K562 (cell line): ENCODE measurements at regions not wholly inside any gene's neighbourhood (a gene's known extent, or its start where the extent isn't known, plus 50 kb on each side); places are given as distances from the start of the nearest gene placed in this dataset.

ENCODE experiments used
- ATAC-seq: fragments of 200-7000 bp; cut with Tn5 transposase; 3 replicates; pipeline ENCODE4 v1.9.1; 2020; ENCODE audit warnings: moderate library complexity
- BruUV-seq: library from RNA; stranded (reverse); fragments of 400-500 nt; replicated peaks from 2 replicates; lab custom pipeline; 2021; lab: Mats Ljungman, UMichigan
- CTCF ChIA-PET: fragments of 300-600 bp; formaldehyde crosslinking; extraction: SDS; loops from one replicate; lab custom pipeline; 2021; ENCODE audit warnings: low intra/inter-chr PET ratio; lab: Yijun Ruan, JAX
- POLR2A ChIA-PET: fragments of 300-600, 350-650 bp; sonication (Branson Sonifier 250); formaldehyde crosslinking; extraction: SDS; loops from one replicate; lab custom pipeline; 2021; ENCODE audit warnings: antibody characterized with exemption, inconsistent platforms; lab: Yijun Ruan, JAX
- DNase-seq, 4 experiments: peaks; one replicate each; pipeline versions ENCODE4 v3.0.0 to v3.0.0-alpha.2; 2011 to 2018; ENCODE audit warnings: low spot score in 3 of 4, mixed read lengths in 3 of 4; ENCODE audit errors: extremely low read depth in 1 of 4
- FAIRE-seq: peaks from 2 replicates; lab custom pipeline; 2011; peaks lifted over from hg19 to GRCh38; lab: Jason Lieb, UNC
- H2AFZ ChIP-seq: 2 replicates; pipeline ENCODE4 v1.6.0; 2011; ENCODE audit warnings: low read depth, low read length, control low read depth, inconsistent platforms
- H3K27ac ChIP-seq: fragments of 200-600 bp; 3 replicates; pipeline ENCODE4 v1.8.0; 2011; ENCODE audit warnings: low read depth, mild to moderate bottlenecking, control low read depth, inconsistent platforms, low read length, moderate library complexity, mixed read lengths; ENCODE audit errors: extremely low read depth
- H3K27me3 ChIP-seq, 2 experiments: fragments of 300-600 bp in 1 of 2; 2 replicates in 1 of 2; 3 replicates in 1 of 2; pipeline versions ENCODE4 v1.6.0 to v1.8.0; 2011; ENCODE audit warnings: inconsistent platforms in 2 of 2, low read length in 2 of 2, mild to moderate bottlenecking in 1 of 2, mixed read lengths in 1 of 2, moderate library complexity in 1 of 2; ENCODE audit not compliant: control insufficient read depth in 2 of 2, insufficient read depth in 2 of 2
- H3K36me3 ChIP-seq: fragments of 300-600 bp; 3 replicates; pipeline ENCODE4 v1.8.0; 2011; ENCODE audit warnings: mild to moderate bottlenecking, low read length, inconsistent platforms; ENCODE audit not compliant: control insufficient read depth, insufficient read depth
- H3K4me1 ChIP-seq, 2 experiments: fragments of 200-600 bp in 1 of 2; replicated peaks in 1 of 2; 2 replicates in 1 of 2; 3 replicates in 1 of 2; pipeline versions ENCODE4 v1.5.1 to v1.8.0; 2011; ENCODE audit warnings: inconsistent platforms in 2 of 2, low read length in 2 of 2, mild to moderate bottlenecking in 1 of 2, mixed read lengths in 1 of 2, moderate library complexity in 1 of 2; ENCODE audit not compliant: control insufficient read depth in 2 of 2, insufficient read depth in 2 of 2
- H3K4me2 ChIP-seq: 2 replicates; pipeline ENCODE4 v1.6.1; 2011; ENCODE audit warnings: low read length, control low read depth, inconsistent platforms, mixed read lengths; ENCODE audit not compliant: insufficient read depth
- H3K4me3 ChIP-seq: fragments of 200-600 bp; sonication (generic), shearing (Covaris generic); 2 replicates; pipeline ENCODE4 v1.5.1; 2016; ENCODE audit warnings: control low read depth, inconsistent platforms
- H3K79me2 ChIP-seq: fragments of 200-600 bp; 3 replicates; pipeline ENCODE4 v1.8.0; 2011; ENCODE audit warnings: low read length, inconsistent platforms; ENCODE audit not compliant: control insufficient read depth, insufficient read depth
- H3K9ac ChIP-seq, 2 experiments: 2 replicates each; pipeline versions ENCODE4 v1.6.0 to v1.6.1; 2011; ENCODE audit warnings: low read depth in 2 of 2, low read length in 2 of 2, control low read depth in 1 of 2, inconsistent platforms in 1 of 2, mild to moderate bottlenecking in 1 of 2, mixed read lengths in 1 of 2; ENCODE audit not compliant: insufficient read depth in 1 of 2
- H3K9me1 ChIP-seq: one replicate; pipeline ENCODE4 v1.6.0; 2011; ENCODE audit warnings: inconsistent platforms, mild to moderate bottlenecking, low read length, moderate library complexity; ENCODE audit not compliant: control insufficient read depth, insufficient read depth
- H3K9me3 ChIP-seq: replicated peaks from 2 replicates; pipeline ENCODE4 v1.5.1; 2011; ENCODE audit warnings: low read depth, low read length, inconsistent platforms; ENCODE audit not compliant: control insufficient read depth, insufficient read depth
- H4K20me1 ChIP-seq: replicated peaks from 2 replicates; pipeline ENCODE4 v1.6.1; 2011; ENCODE audit warnings: low read length, inconsistent platforms, mixed read lengths; ENCODE audit not compliant: control insufficient read depth, insufficient read depth
- ARID1B ChIP-seq: fragments of 450-650 bp; IDR thresholded peaks from 2 replicates; pipeline ENCODE4 v1.6.1; 2016; ENCODE audit warnings: antibody characterized with exemption, mild to moderate bottlenecking, inconsistent platforms
- FOXA3 ChIP-seq, 2 experiments: fragments of 450-650 bp in 1 of 2; sonication (generic) in 1 of 2; formaldehyde crosslinking; IDR thresholded peaks in 1 of 2; conservative IDR thresholded peaks in 1 of 2; 2 replicates each; pipeline versions ENCODE4 v1.4.0 to v1.8.0; 2020 to 2022; ENCODE audit warnings: mild to moderate bottlenecking in 2 of 2, missing genetic modification reagents in 1 of 2
- GTF2A2 ChIP-seq: IDR thresholded peaks from 2 replicates; pipeline ENCODE4 v1.6.1; 2016; ENCODE audit warnings: mild to moderate bottlenecking, missing genetic modification characterization, missing compliant biosample characterization
- SREBF2 ChIP-seq: sonication (generic); formaldehyde crosslinking; IDR thresholded peaks from 2 replicates; pipeline ENCODE4 v1.4.0; 2020; ENCODE audit warnings: mild to moderate bottlenecking, missing genetic modification reagents
- YBX1 ChIP-seq: fragments of 450-650 bp; IDR thresholded peaks from 2 replicates; pipeline ENCODE4 v1.7.1; 2016; ENCODE audit warnings: mild to moderate bottlenecking
- WGBS: fragments of 100-300 bp; shearing (Covaris generic); methylation state at CpG from one replicate; pipeline ENCODE4 v1.1.6; 2016; ENCODE audit warnings: low coverage, mixed read lengths; ENCODE audit not compliant: insufficient coverage; ENCODE audit errors: missing lambda C conversion rate; 5-methylcytosine and 5-hydroxymethylcytosine counted together
- in situ Hi-C: fragments of 300-500 bp; cut with MboI; formaldehyde crosslinking; loops from 4 replicates; pipeline ENCODE4 v1.15.0; 2018; ENCODE audit warnings: inconsistent platforms, mixed read lengths
- intact Hi-C: fragments of 100-400 bp; cut with micrococcal nuclease; formaldehyde crosslinking; loops from 2 replicates; pipeline ENCODE4 v1.14.2; 2022
- TF ChIP-seq, protein P1 (sequence below), 2 experiments: fragments of 450-650 bp; formaldehyde crosslinking in 1 of 2; IDR thresholded peaks; 2 replicates each; pipeline versions ENCODE4 v1.4.0 to v1.6.1; 2014 to 2020; ENCODE audit warnings: mild to moderate bottlenecking in 2 of 2, borderline replicate concordance in 1 of 2, low read depth in 1 of 2
- TF ChIP-seq, protein P2 (sequence below): fragments of 450-650 bp; IDR thresholded peaks from 2 replicates; pipeline ENCODE4 v1.6.1; 2016; ENCODE audit warnings: missing biosample characterization, missing genetic modification characterization
- TF ChIP-seq, protein P3 (sequence below): fragments of 200-800 bp; sonication (Bioruptor generic); IDR thresholded peaks from 2 replicates; pipeline ENCODE4 v1.6.1; 2017; ENCODE audit warnings: missing genetic modification characterization, missing compliant biosample characterization
- TF ChIP-seq, protein P4 (sequence below): fragments of 250-450 bp; sonication (Bioruptor Pico); IDR thresholded peaks from 2 replicates; pipeline ENCODE4 v1.8.0; 2022; ENCODE audit warnings: inconsistent platforms, mild to moderate bottlenecking, moderate library complexity, borderline replicate concordance

DNA sequence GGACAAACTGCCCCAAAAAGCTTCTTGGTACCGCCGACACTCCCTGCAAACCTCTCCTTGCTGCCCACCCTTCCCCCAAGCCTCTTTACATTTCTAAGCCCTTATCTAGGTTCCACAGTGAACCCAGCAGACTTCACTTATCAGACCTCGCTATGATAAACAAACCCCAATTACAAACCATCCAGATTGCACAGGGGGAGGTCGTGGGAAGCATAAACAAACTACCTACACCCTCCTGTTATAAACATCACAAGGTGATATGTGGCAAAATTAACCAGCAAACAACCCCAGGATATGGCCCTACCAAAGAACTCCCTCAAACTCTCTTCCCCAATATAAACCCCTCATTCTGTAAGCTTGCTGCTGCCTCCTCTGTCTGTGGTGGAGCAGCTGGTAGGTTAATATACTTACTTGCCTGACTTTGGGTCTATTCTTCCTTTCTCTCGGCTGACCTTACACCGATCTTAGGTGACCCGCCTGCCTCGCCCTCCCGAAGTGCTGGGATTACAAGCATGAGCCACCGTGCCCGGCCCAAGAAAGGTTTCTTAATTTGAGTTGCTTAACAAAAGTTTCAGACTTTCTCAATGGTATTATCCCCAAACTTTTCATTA, 66.0 kb upstream of the TENM4 start:
- 4% methylated on average over 11 of the region's 11 CpGs for WGBS
- Histone ChIP-seq H3K27ac (no peak overlapping the region), H3K36me3 (no peaks in the 10 kb centered on the region), H3K4me1 (no peaks in the 10 kb centered on the region), H3K4me2 (no peak overlapping the region), H3K9ac (no peak overlapping the region), H2AFZ (no peak overlapping the region), H3K4me3 (no peak overlapping the region), H4K20me1 (no peaks in the 10 kb centered on the region), H3K9me3 (no peaks in the 10 kb centered on the region), H3K79me2 (no peaks in the 10 kb centered on the region), H3K9me1 (no peaks in the 10 kb centered on the region), H3K27me3 (no peaks in the 10 kb centered on the region)
- POLR2A ChIA-PET = no interaction called here
- in situ Hi-C loops = no loop called here
- no TSS peak for BruUV-seq
- intact Hi-C loops = no loop called here
- CTCF ChIA-PET = no interaction called here
- ATAC-seq = no peak
- FAIRE-seq = no peak
- DNase-seq = peak in 1 of 4 experiments; percentile 3
- no peak for TF ChIP-seq GTF2A2 (tag)
- no peak for TF ChIP-seq SREBF2
- TF ChIP-seq, protein P1, sequence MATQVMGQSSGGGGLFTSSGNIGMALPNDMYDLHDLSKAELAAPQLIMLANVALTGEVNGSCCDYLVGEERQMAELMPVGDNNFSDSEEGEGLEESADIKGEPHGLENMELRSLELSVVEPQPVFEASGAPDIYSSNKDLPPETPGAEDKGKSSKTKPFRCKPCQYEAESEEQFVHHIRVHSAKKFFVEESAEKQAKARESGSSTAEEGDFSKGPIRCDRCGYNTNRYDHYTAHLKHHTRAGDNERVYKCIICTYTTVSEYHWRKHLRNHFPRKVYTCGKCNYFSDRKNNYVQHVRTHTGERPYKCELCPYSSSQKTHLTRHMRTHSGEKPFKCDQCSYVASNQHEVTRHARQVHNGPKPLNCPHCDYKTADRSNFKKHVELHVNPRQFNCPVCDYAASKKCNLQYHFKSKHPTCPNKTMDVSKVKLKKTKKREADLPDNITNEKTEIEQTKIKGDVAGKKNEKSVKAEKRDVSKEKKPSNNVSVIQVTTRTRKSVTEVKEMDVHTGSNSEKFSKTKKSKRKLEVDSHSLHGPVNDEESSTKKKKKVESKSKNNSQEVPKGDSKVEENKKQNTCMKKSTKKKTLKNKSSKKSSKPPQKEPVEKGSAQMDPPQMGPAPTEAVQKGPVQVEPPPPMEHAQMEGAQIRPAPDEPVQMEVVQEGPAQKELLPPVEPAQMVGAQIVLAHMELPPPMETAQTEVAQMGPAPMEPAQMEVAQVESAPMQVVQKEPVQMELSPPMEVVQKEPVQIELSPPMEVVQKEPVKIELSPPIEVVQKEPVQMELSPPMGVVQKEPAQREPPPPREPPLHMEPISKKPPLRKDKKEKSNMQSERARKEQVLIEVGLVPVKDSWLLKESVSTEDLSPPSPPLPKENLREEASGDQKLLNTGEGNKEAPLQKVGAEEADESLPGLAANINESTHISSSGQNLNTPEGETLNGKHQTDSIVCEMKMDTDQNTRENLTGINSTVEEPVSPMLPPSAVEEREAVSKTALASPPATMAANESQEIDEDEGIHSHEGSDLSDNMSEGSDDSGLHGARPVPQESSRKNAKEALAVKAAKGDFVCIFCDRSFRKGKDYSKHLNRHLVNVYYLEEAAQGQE (IDR thresholded peaks at IDR 0.05; ENCODE audit: borderline replicate concordance) = no peak
- TF ChIP-seq, protein P1 (CRISPR knock-in tag; IDR thresholded peaks at IDR 0.05; ENCODE audit: low read depth) = no peak
- TF ChIP-seq, protein P2, sequence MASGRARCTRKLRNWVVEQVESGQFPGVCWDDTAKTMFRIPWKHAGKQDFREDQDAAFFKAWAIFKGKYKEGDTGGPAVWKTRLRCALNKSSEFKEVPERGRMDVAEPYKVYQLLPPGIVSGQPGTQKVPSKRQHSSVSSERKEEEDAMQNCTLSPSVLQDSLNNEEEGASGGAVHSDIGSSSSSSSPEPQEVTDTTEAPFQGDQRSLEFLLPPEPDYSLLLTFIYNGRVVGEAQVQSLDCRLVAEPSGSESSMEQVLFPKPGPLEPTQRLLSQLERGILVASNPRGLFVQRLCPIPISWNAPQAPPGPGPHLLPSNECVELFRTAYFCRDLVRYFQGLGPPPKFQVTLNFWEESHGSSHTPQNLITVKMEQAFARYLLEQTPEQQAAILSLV (tag) = no peak
- TF ChIP-seq, protein P3, sequence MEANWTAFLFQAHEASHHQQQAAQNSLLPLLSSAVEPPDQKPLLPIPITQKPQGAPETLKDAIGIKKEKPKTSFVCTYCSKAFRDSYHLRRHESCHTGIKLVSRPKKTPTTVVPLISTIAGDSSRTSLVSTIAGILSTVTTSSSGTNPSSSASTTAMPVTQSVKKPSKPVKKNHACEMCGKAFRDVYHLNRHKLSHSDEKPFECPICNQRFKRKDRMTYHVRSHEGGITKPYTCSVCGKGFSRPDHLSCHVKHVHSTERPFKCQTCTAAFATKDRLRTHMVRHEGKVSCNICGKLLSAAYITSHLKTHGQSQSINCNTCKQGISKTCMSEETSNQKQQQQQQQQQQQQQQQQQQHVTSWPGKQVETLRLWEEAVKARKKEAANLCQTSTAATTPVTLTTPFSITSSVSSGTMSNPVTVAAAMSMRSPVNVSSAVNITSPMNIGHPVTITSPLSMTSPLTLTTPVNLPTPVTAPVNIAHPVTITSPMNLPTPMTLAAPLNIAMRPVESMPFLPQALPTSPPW (CRISPR knock-in tag) = peak; percentile 41; the same call in 1 of the 2 replicates
- TF ChIP-seq, protein P4, sequence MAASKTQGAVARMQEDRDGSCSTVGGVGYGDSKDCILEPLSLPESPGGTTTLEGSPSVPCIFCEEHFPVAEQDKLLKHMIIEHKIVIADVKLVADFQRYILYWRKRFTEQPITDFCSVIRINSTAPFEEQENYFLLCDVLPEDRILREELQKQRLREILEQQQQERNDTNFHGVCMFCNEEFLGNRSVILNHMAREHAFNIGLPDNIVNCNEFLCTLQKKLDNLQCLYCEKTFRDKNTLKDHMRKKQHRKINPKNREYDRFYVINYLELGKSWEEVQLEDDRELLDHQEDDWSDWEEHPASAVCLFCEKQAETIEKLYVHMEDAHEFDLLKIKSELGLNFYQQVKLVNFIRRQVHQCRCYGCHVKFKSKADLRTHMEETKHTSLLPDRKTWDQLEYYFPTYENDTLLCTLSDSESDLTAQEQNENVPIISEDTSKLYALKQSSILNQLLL = no peak
- TF ChIP-seq YBX1 = no peak
- TF ChIP-seq FOXA3 (CRISPR knock-in tag; conservative IDR thresholded peaks at IDR 0.05 in 1 of 2, IDR thresholded peaks at IDR 0.05 in 1 of 2) = no peak
- peak; percentile 20; the same call in 1 of the 2 replicates for TF ChIP-seq ARID1B
